Fibroblast of skin of left quadriceps (primary cell): ENCODE measurements at regions not wholly inside any gene's neighbourhood (a gene's known extent, or its start where the extent isn't known, plus 50 kb on each side); places are given as distances from the start of the nearest gene placed in this dataset.
"Not testable (repeated sequence)": the region's sequence is repeated elsewhere in the genome, so short reads cannot be mapped to it uniquely, and the experiment has no call there.

Experiments
- DNase-seq, 2 experiments: peaks; one replicate each; pipeline ENCODE4 v3.0.0-alpha.2; 2013; ENCODE audit warnings: low read depth in 2 of 2

DNA sequence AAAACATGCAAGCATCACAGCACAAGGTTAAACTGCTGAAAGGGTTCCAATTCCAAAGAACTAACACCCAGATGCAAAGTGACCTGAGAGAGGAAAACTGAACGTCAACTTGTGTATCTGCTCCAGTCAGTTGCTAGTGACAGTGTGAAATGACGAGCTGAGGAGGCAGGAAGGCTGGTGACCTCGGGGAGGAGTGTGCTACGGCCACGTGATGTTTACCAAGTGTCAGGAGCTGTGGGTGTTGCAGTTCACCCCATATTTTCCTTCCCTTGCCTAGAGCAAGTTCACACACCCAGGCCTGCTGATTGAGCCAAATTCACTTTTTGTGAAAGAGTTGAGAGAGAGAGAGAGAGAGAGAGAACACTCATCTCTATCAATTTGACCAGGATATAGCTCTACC, 231.6 kb upstream of the ANKH start:
- no peak for DNase-seq

DNA sequence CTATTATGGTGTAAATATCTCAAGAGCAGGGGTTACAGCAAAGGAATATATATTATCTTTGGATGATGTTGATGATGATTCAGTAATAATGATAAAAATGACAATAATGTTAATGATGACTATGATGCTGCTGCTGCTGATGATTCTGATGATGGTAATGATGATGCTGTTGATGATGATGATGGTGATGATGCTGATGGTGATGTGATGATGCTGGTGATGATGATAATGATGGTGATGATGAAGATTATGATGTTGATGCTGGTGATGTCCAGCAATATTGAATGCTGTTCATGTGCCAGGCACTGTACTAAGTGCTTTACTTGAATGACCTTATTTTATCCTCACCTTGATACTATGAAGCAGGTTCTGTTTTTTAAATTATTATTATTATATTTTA, 226.0 kb upstream of the ANKH start:
- DNase-seq, result no peak

DNA sequence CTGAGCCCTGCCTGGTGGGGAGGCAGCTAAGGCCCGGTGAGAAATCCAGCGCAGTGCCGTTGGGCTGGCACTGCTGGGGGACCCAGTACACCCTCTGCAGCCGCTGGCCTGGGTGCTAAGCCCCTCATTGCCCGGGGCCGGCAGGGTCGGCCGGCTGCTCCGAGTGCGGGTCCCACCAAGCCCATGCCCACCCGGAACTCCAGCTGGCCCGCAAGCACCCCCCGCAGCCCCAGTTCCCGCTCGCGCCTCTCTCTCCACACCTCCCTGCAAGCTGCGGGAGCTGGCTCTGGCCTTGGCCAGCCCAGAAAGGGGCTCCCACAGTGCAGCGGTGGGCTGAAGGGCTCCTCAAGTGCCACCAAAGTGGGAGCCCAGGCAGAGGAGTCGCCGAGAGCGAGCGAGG, 225.1 kb upstream of the ANKH start:
- DNase-seq, result not testable (repeated sequence)

DNA sequence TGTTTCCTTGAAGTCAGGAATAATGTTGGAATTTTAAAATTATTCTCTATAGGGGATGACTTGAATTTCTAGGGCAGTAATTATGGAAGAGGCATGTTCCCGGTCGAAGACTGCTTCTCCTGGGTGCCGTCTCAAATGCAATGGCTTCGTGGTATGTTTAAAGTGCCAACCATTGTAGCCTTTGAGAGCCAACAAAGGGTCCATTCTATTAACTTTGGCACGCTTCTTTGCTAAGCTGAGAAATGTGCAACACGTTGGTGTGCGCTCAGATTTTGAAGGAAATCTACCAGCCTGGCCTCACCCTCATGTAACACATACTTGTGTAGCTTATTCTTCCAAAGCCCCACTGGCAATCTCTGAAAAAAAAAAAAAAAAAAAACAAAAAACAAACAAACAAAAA, 221.2 kb upstream of the ANKH start:
- DNase-seq, result no peak

DNA sequence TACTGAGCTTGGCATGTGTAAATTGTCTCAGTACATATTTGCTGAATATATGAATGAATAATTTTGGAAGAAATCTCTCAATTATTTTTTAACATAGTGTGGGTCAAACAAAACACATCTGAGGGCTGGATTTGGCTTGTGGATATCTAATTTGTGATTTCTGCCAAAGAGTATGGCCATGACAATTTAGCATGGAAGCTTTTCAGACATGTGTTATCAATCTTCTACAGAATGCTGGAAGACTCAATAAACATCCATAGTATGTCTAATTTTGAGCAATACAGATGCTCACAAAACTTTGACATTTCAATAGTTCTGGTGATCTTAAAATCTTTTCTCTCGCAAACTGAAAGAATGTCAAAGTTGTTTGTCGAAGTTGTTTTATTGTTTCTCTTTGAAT, 214.1 kb upstream of the ANKH start:
- no peak for DNase-seq

DNA sequence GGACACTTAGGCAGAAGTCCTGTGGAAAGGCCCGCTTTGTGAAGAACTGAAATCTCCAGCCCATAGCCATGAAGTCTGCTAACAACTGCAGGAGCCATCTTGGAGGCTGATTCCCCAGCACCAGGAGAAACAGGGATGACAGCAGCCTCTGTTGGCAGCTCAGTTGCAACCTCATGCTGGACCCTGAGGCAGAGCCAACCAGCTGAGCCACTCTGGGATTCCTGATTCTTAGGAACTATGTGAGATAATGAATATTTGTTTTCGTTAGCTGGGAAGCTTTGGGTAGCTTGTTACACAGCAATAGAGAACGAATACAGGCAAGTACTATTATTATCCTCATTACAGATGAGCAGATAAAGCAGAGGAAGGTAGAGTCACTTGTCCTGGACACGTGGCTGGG, 210.5 kb upstream of the ANKH start:
- no peak for DNase-seq

DNA sequence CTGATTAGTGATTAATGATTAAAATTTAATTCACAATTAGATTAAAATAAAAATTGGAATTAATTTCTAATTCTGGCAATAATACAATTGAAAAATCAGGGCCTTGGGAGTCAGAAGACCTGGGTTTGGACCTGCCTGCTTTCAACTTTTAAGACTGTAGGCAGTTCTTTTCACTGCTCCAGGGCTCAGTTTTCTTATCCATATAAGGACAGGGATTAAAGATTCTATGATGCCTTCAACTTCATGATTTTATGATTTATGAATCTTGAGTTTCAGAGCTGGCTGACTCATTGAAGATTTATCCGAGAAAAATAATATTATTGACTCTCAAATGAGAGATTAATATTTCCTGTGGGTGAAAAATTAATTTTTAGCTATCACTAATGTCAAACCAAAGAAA, 208.6 kb upstream of the ANKH start:
- DNase-seq, result no peak

DNA sequence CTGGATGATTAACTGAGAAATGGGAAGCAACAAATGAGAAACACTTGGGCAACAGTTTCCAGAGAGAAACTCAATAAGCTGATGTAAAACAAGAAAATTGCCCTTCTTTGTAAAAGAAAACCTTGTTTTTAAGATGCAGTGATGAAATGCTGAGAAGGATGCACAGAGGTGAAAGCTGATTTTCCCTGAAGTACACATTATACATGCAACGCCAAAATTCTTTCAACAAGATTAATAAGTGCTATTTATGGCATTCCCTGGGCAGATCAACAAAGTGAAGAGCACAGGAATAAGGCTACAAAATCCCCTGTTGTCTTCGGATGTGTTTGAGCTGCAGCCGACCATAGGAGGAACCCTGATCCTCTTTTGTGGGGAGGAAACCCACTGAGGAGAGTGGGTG, 208.0 kb upstream of the ANKH start:
- no peak for DNase-seq

DNA sequence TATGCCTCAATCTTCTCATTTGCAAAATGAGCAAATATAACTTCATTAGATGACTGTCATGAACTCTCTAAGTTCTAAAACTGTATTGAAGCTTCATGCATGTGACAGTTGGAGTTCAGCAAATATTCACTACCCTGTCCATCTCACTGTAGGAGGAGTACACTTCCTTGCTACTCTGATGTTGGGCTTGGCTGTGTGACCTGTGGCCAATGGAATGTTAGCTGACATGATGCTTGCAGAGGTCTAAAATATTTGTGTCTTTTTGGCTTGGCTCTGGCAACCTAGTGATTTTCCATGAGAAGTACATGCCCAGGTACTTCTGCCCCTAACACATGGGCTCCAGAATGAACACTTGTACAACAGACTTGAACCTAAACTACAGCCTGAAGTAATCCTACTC, 203.1 kb upstream of the ANKH start:
- DNase-seq, result no peak

DNA sequence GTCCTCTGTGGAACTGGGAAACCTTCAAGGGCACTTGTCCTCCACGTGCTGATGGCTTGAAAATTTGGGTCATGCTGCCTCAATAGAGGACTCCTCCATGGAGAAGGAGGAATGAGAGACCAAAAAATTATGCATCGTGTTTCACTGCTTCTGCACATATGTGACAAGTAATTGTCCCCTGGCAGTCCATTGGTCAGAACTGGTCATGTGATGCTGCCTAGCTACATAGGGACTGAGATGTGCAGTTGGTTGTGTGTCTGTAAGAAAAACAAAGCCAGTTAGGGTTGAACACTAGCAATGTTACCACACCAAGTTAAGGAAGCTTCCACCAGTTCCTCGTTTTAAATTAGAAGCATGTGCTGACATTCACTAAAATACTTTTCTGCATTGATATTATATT, 201.9 kb upstream of the ANKH start:
- DNase-seq, result no peak

DNA sequence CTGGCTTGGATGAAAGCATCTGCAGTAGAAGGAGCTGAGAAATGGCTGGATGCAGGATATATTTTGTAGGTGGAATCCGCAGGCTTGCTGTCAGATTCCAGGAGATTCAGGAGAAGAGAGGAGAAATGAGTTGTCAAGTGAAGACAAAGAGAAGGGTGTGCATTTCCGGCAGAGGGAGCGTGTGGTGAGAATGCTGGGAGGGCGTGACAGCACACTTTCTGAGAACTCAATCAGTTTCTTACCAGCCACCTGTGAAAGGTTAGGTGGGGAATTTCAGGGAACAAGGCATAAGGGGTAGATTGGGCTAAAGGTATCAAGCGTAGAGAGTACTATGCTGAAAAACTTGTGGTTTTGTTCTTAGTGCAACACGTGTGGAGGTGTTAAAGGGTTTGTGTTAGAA, 199.3 kb upstream of the ANKH start:
- no peak for DNase-seq

DNA sequence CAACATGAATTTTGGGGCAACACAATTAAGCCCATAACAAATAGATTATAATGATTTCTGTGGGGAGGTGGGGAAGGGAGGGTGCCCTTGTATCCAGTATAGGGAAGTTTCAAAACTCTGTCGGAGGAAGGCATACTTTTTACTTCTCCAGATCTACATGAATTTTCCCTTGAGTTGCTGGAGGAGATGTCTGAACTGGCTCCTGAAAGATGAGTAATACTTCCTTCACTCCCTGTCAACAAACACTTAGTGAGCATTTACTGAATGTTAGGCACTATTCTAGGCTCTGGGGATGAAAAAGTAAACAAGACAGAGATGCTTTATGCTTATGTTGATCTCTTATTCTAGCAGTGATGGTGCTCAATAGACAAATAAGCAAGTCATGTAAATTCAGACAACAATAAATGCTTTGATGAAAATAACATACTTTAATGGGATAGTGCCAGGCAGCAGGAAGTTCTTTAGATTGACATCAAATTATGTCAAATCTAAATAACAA, 197.9 kb upstream of the ANKH start:
- no peak for DNase-seq

DNA sequence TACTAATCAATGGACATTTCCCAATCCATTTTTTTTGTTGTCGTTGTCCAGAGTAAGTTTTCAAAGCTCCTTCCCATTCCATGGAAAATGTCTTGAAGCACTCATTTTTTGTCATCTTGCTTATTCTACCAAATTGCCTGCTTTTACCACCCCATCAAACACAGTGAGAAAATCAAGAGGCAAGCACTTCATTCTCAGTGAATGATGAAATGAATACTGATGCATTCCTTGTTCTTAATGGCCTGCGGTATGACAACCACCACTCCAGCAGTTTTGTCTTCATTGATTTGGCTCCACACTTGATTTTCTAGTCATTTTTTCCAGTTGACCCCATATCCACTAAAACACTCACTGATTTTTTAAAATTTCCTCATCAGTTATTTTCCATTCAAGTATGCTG, 193.5 kb upstream of the ANKH start:
- DNase-seq, result no peak

DNA sequence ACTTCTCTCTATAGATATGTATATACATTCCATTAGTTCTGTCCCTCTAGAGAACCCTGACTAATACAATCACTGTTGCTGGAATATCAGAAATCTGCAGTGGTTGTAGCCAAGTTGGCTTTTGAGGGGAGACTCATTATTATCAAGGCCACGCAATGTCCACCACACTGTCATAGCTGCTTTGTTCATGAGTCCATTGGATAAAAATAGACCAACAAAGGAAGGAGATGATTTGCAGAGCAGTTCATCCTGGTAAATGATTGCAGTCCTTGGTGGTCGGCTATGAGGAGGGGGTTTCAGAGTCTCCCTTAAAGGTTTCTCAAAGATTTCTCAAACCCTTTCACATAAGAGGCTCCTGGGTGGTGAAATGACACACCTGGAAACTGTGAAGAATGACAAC, 192.8 kb upstream of the ANKH start:
- no peak for DNase-seq

DNA sequence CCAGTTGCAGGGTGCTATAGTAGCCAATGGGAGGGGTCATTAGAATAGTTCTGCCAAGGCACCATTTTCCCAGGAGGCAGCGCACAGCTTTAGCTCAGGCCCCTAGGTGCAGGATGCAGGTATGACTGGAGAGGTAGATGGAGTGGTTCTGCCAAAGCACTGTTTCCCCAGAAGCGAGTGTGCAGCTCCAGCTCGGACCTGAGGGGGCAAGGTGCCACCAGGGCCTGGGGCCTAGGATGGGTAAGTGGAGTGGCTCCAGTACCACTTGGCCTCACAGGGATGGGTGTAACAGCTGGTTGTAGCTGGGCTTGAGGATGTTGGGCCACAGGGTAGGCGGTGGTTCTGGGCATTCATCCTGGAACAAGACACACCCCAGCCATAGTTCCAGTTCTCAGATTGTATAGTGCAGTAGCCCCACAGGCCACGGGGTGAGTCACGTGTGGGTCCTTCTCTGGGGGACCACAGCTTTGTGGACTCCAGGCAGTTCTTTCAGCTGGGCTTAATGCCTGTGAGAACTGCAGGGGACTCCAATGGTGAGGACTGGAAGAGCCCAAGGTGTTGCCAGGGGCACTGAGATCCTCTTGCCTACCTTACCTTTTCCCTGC, 185.5 kb upstream of the ANKH start:
- DNase-seq, result no peak

DNA sequence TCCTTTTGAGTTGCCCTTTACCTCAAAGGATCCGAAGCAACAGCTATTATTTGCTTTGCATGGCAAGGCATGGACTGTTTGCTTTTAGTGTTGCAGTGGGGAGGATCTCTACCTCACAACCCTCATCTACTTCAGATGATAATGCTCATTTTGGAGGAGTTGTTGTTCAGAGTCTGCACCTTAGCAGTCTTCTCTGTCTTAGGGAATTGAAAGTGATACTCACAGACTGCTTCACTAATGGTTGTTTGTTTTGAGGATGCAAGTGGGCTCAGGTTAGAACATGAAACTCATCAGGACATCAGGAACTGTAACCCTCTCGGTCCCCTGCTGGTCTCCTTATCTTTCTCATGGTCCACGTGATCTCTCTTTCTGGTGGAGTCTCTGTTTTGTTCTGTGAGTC, 172.9 kb upstream of the ANKH start:
- DNase-seq, result no peak

DNA sequence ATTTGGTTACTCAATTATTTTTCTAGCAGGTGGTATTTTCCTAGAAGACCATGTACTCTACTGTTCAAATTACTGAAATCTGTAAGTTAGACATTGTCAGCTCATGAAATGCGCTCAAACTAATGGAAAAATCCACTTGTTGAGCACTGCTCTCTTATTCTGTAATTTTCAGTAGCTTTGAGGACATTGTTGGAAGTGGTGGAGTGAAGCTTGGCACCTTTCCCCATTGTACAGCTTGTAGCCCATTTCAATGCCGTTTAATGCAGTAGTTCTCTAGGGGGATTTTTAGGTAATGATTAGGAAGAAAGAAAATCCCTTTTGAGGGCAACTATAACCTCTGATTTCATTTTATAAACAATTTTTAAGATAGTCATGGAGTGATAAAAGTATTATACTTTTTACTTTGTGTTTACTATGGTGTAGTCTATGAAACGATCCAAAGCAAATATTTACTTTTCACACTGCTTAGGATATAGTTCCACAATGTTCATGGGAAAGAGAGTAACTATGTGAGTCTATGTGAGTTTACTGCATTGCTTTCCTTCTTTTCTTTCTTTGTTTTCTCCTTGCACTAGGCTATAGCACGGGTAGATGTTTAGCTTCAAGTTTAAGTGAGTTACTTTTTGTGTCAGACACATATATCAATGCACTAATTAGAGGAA, 165.8 kb upstream of the ANKH start:
- no peak for DNase-seq

DNA sequence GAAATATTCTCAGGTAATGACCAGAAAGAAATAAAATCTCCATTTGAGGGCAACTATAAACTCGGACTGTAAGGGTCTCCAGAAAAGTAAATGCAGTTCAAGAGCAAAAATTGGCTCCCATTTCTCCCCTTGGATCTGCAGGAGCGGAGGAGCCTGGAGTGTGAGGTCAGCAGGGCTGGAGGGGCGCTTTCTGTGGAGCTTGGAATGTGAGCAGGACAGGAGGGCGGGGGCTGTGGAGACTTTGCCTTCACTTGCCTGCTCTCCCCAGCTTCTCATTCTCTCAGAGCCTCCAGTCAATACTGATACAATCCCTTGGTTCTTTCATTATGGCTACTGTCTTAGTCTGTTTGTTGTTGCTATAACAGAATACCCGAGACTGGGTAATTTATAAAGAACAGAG, 162.8 kb upstream of the ANKH start:
- no peak for DNase-seq

DNA sequence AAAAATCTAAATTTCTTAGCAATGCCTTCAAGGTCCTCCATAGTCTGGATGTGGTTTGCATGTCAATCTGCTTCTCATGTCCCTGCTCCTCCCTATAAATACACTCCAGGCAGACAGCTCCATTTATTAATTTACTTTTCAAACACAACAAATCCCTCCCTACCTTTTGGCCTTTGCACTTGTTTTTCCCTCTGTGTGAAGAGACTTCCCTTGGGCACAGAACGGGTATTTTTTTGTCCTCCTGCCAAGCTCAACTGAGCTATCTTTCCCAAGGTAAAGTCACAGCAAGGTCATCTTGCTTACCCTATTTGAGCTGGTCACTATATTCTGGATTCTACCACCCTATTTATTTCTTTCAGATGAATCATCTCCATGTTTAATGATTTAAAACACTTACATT, 159.6 kb upstream of the ANKH start:
- DNase-seq, result no peak

DNA sequence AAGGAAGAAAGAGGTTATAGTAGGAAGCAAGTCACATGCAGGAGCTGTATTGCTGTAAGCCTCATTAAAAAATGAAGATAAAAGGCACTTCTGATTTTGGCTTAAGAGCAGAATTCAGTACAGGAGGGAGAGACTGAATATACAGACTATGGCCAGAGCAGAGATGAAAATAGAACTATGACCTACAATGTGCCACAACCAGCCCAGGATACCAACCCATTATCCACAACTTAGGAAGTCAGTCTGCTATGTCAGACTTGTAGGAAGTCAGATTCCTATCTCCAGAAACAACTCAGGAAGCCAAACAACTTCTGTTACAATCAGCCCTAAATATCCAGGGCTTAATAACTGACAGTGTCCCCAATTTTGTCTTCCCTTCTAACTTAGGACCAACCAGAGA, 156.2 kb upstream of the ANKH start:
- no peak for DNase-seq

DNA sequence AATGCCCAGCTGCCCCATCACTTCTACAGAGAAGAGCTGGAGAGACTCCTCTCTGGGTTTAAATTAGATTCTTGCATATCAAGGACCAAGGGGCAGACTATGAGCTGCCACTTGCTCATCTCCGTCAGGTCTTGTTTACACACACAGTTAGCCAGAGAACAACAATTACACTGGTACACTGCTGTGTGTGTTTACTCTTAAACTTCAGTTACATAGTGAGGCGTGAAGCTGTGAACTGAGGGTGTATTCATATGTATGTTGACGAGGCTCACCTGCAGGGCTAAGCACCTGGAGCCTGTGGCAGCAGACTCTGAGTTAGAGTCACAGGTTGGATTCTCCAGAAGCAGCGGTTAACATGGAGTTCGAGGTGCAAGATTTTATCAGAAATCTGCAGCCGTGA, 155.4 kb upstream of the ANKH start:
- DNase-seq, result no peak

DNA sequence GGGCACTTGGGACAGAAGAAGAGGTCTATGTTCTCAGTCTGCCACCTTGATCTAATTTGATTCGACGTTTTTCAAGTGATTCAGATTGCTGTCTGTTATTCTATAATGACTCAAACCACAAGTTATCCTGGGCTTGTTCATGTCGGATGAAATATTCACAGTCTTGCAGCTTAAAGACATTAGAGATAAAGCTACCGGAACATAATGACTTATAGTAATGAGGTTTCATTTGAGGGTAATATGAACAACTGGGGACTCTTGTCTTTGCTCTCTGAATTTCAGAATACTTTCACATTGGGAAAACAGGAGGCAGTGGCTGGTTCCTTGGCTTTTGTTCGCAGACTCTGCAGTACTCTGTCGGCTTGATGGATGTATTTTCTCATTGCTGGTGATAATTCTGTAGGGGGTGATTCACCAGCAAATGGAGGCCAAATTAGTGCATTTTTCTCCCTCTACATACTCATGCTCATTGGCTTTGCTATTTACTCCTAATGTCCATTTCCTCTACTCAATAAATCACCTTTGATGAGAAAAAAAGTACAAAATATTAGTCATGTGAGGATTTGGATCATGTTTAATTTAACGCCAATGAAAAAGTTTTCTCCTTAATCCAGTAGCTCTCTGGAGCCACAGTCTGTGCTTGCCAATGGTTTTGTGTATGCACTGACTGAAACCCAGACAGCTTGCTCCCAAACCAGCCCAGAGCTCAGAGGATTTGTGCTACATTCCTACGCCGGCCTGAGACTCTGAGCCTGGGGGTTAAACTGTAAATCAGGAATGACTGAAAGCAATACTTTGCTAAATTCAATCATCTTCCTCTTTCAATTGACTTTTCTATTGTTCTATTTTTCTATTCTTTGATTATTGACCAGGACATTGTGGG, 154.7 kb upstream of the ANKH start:
- DNase-seq, result peak; percentile 70 to 73

DNA sequence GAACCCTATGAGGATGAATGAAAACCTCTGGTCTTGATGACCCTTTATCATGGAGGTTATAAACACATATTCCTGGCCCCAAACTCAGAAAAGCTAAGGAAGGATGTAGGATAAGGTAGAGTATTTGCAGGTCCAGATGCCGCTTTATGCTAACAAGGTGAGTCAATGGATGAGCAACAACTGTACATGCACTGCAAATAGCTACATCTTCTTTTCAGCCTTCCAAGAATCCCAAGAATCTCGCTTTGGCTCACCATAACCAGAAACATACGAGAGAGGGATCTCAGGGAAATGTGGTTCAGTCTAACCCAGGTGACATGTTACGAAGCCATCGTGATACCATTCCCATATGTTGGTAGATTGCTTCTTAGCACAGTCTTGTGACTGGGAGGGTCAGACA, 152.3 kb upstream of the ANKH start:
- peak in 1 of 2 experiments; percentile 6 for DNase-seq
